H9 (cell line): ENCODE measurements at regions not wholly inside any gene's neighbourhood (a gene's known extent, or its start where the extent isn't known, plus 50 kb on each side); places are given as distances from the start of the nearest gene placed in this dataset.

Experiments used
- DNase-seq: peaks from one replicate; pipeline ENCODE4 v3.0.0-alpha.2; 2017
- H2AFZ ChIP-seq: one replicate; pipeline ENCODE4 v1.6.1; 2013; ENCODE audit warnings: mild to moderate bottlenecking, low read length, control low read depth, moderate library complexity
- H2AK5ac ChIP-seq: 2 replicates; pipeline ENCODE4 v1.6.1; 2013; ENCODE audit warnings: low read length, control low read depth, mixed read lengths; ENCODE audit not compliant: insufficient read length
- H2BK120ac ChIP-seq: one replicate; pipeline ENCODE4 v1.6.1; 2013; ENCODE audit warnings: low read depth, mild to moderate bottlenecking, low read length, control low read depth, inconsistent platforms; ENCODE audit not compliant: poor library complexity, severe bottlenecking
- H2BK12ac ChIP-seq: 2 replicates; pipeline ENCODE4 v1.6.1; 2013; ENCODE audit warnings: low read length, control low read depth, mixed read lengths, low read depth; ENCODE audit not compliant: insufficient read length
- H2BK15ac ChIP-seq: 2 replicates; pipeline ENCODE4 v1.6.1; 2013; ENCODE audit warnings: low read depth, low read length, control low read depth
- H2BK20ac ChIP-seq: one replicate; pipeline ENCODE4 v1.6.1; 2013; ENCODE audit warnings: low read depth, mild to moderate bottlenecking, low read length, control low read depth, inconsistent platforms; ENCODE audit not compliant: poor library complexity, severe bottlenecking
- H2BK5ac ChIP-seq: 2 replicates; pipeline ENCODE4 v1.6.1; 2013; ENCODE audit warnings: low read length, control low read depth, mixed read lengths; ENCODE audit not compliant: insufficient read length
- H3K14ac ChIP-seq: 2 replicates; pipeline ENCODE4 v1.6.1; 2013; ENCODE audit warnings: low read length, control low read depth; ENCODE audit not compliant: insufficient read depth
- H3K18ac ChIP-seq: 2 replicates; pipeline ENCODE4 v1.6.1; 2013; ENCODE audit warnings: low read depth, mild to moderate bottlenecking, mixed read lengths, low read length, control low read depth; ENCODE audit not compliant: insufficient read length
- H3K23ac ChIP-seq: 2 replicates; pipeline ENCODE4 v1.6.1; 2013; ENCODE audit warnings: low read length, control low read depth, mixed read lengths, low read depth; ENCODE audit not compliant: insufficient read length
- H3K23me2 ChIP-seq: 2 replicates; pipeline ENCODE4 v1.6.1; 2013; ENCODE audit warnings: low read depth, mild to moderate bottlenecking, mixed read lengths, low read length, control low read depth; ENCODE audit not compliant: insufficient read length, poor library complexity, severe bottlenecking
- H3K27ac ChIP-seq: 2 replicates; pipeline ENCODE4 v1.5.1; 2013; ENCODE audit warnings: low read length, control low read depth, mixed read lengths, low read depth; ENCODE audit not compliant: insufficient read length
- H3K27me3 ChIP-seq: 2 replicates; pipeline ENCODE4 v1.6.1; 2013; ENCODE audit warnings: low read length, control low read depth, inconsistent platforms; ENCODE audit not compliant: insufficient read depth
- H3K4ac ChIP-seq: 2 replicates; pipeline ENCODE4 v1.6.1; 2013; ENCODE audit warnings: low read depth, mild to moderate bottlenecking, control low read depth, inconsistent platforms, low read length, moderate library complexity
- H3K4me1 ChIP-seq: 2 replicates; pipeline ENCODE4 v1.6.1; 2013; ENCODE audit warnings: low read length, control low read depth, inconsistent platforms; ENCODE audit not compliant: insufficient read depth
- H3K4me2 ChIP-seq: 2 replicates; pipeline ENCODE4 v1.6.1; 2013; ENCODE audit warnings: low read length, control low read depth, mixed read lengths; ENCODE audit not compliant: insufficient read length, insufficient read depth
- H3K56ac ChIP-seq: 2 replicates; pipeline ENCODE4 v1.6.1; 2013; ENCODE audit warnings: low read depth, mild to moderate bottlenecking, mixed read lengths, low read length, control low read depth; ENCODE audit not compliant: insufficient read length
- H3K79me1 ChIP-seq: 2 replicates; pipeline ENCODE4 v1.6.1; 2013; ENCODE audit warnings: low read depth, mild to moderate bottlenecking, moderate library complexity, low read length, control low read depth, inconsistent platforms; ENCODE audit not compliant: insufficient read depth, poor library complexity, severe bottlenecking
- H3K79me2 ChIP-seq: 2 replicates; pipeline ENCODE4 v1.6.1; 2013; ENCODE audit warnings: low read length, control low read depth, inconsistent platforms; ENCODE audit not compliant: insufficient read depth
- H3K9ac ChIP-seq: 2 replicates; pipeline ENCODE4 v1.6.1; 2013; ENCODE audit warnings: low read length, control low read depth, mixed read lengths; ENCODE audit not compliant: insufficient read length; ENCODE audit errors: extremely low read depth
- H3K9me3 ChIP-seq: one replicate; pipeline ENCODE4 v1.6.1; 2013; ENCODE audit warnings: low read depth, low read length, inconsistent platforms; ENCODE audit not compliant: control insufficient read depth
- H3T11ph ChIP-seq: one replicate; pipeline ENCODE4 v1.6.1; 2013; ENCODE audit warnings: mild to moderate bottlenecking, low read length, control low read depth, inconsistent platforms
- H4K20me1 ChIP-seq: one replicate; pipeline ENCODE4 v1.6.1; 2013; ENCODE audit not compliant: control insufficient read depth, insufficient read length, insufficient read depth
- H4K5ac ChIP-seq: 2 replicates; pipeline ENCODE4 v1.6.1; 2013; ENCODE audit warnings: low read depth, mild to moderate bottlenecking, mixed read lengths, low read length, control low read depth; ENCODE audit not compliant: insufficient read length
- H4K8ac ChIP-seq: replicated peaks from 2 replicates; pipeline ENCODE4 v1.6.1; 2013; ENCODE audit warnings: low read length, control low read depth, mixed read lengths, low read depth; ENCODE audit not compliant: insufficient read length
- H4K91ac ChIP-seq: 2 replicates; pipeline ENCODE4 v1.6.1; 2013; ENCODE audit warnings: low read depth, mild to moderate bottlenecking, moderate library complexity, mixed read lengths, low read length, control low read depth; ENCODE audit not compliant: insufficient read length
- H3K27ac Mint-ChIP-seq, 3 experiments: 2 replicates in 2 of 3; 3 replicates in 1 of 3; pipeline ENCODE4 v1.8.0; 2020 to 2021; ENCODE audit warnings: mixed read lengths in 3 of 3, mild to moderate bottlenecking in 1 of 3, moderate library complexity in 1 of 3
- H3K27me3 Mint-ChIP-seq: 2 replicates; pipeline ENCODE4 v1.8.0; 2021; ENCODE audit warnings: low read depth, mild to moderate bottlenecking, moderate library complexity, mixed read lengths
- H3K36me3 Mint-ChIP-seq, 3 experiments: 2 replicates in 2 of 3; 3 replicates in 1 of 3; pipeline ENCODE4 v1.8.0; 2020 to 2021; ENCODE audit warnings: low read depth in 3 of 3, mixed read lengths in 3 of 3; ENCODE audit not compliant: insufficient read depth in 1 of 3
- H3K4me1 Mint-ChIP-seq, 2 experiments: 2 replicates each; pipeline ENCODE4 v1.8.0; 2020; ENCODE audit warnings: mixed read lengths in 2 of 2
- H3K4me3 Mint-ChIP-seq, 2 experiments: 2 replicates in 1 of 2; 3 replicates in 1 of 2; pipeline ENCODE4 v1.8.0; 2020 to 2021; ENCODE audit warnings: mild to moderate bottlenecking in 2 of 2, mixed read lengths in 2 of 2, moderate library complexity in 1 of 2
- H3K9me3 Mint-ChIP-seq, 2 experiments: 2 replicates in 1 of 2; 3 replicates in 1 of 2; pipeline ENCODE4 v1.8.0; 2020; ENCODE audit warnings: mild to moderate bottlenecking in 2 of 2, mixed read lengths in 2 of 2, moderate library complexity in 1 of 2
- CTCF ChIP-seq: fragments of 200-600 bp; sonication (generic); conservative IDR thresholded peaks from 3 replicates; pipeline ENCODE4 v1.8.0; 2021; ENCODE audit warnings: antibody characterized with exemption, mild to moderate bottlenecking
- WGBS: extraction: QIAGEN DNeasy Blood & Tissue Kit; methylation state at CpG from one replicate; pipeline ENCODE4 v1.1.7; 2013; ENCODE audit warnings: missing lambda C conversion rate, low lambda C conversion rate, mixed read lengths; ENCODE audit not compliant: insufficient read length; ENCODE audit errors: extremely low coverage; 5-methylcytosine and 5-hydroxymethylcytosine counted together

GRCh38 chr3:182626484-182627467 lies 166.5 kb upstream of the ATP11B start:
- H2BK5ac ChIP-seq: no peak overlapping the region
- H3K9ac ChIP-seq: no peak overlapping the region
- H4K8ac ChIP-seq: no peak overlapping the region
- no peaks in the 10 kb centered on the region for H3K27me3 Mint-ChIP-seq
- H3K79me1 ChIP-seq: no peaks in the 10 kb centered on the region
- no peak for TF ChIP-seq CTCF
- H3K56ac ChIP-seq: no peak overlapping the region
- no peak overlapping the region for H2BK12ac ChIP-seq
- no peak overlapping the region for H4K5ac ChIP-seq
- no peaks in the 10 kb centered on the region for H4K20me1 ChIP-seq
- H3K36me3 Mint-ChIP-seq: peaks cover 0 to 8% (median 0%) of the 10 kb centered on the region in 3 experiments; a peak in 2 of 7 replicates
- no peak overlapping the region for H2BK120ac ChIP-seq
- no peak overlapping the region for H3K27ac ChIP-seq
- H3T11ph ChIP-seq: no peak overlapping the region
- no peaks in the 10 kb centered on the region for H3K79me2 ChIP-seq
- no peak overlapping the region for H3K4me3 Mint-ChIP-seq
- no peak overlapping the region for H2BK20ac ChIP-seq
- no peak overlapping the region for H2AK5ac ChIP-seq
- H2AFZ ChIP-seq: no peak overlapping the region
- H3K23me2 ChIP-seq: no peaks in the 10 kb centered on the region
- no peak overlapping the region for H2BK15ac ChIP-seq
- H3K18ac ChIP-seq: no peak overlapping the region
- H3K4ac ChIP-seq: no peak overlapping the region
- no peaks in the 10 kb centered on the region for H3K4me1 ChIP-seq
- no peak overlapping the region for H3K14ac ChIP-seq
- H3K27ac Mint-ChIP-seq: no peak overlapping the region
- no CpG with 5 or more reads among the region's 4 CpGs for whole genome bisulfite sequencing
- H3K23ac ChIP-seq: no peak overlapping the region
- no peak overlapping the region for H4K91ac ChIP-seq
- H3K4me1 Mint-ChIP-seq: peaks cover 0 to 2% of the 10 kb centered on the region in 2 experiments; a peak in 2 of 4 replicates
- H3K27me3 ChIP-seq: no peaks in the 10 kb centered on the region
- no peak for DNase-seq
- no peaks in the 10 kb centered on the region for H3K9me3 ChIP-seq
- H3K4me2 ChIP-seq: no peak overlapping the region
- no peaks in the 10 kb centered on the region; a peak in 2 of 5 replicates for H3K9me3 Mint-ChIP-seq
